HUES64 (cell line): ENCODE measurements at regions not wholly inside any gene's neighbourhood (a gene's known extent, or its start where the extent isn't known, plus 50 kb on each side); places are given as distances from the start of the nearest gene placed in this dataset.

Experiments used
- H3K27ac ChIP-seq: 2 replicates; pipeline ENCODE4 v1.7.0; 2013; ENCODE audit warnings: low read depth, low read length, inconsistent platforms
- H3K27me3 ChIP-seq: 2 replicates; pipeline ENCODE4 v1.6.1; 2013; ENCODE audit warnings: mild to moderate bottlenecking, low read length; ENCODE audit not compliant: insufficient read depth
- H3K36me3 ChIP-seq: 2 replicates; pipeline ENCODE4 v1.6.1; 2013; ENCODE audit warnings: mild to moderate bottlenecking, low read length; ENCODE audit not compliant: insufficient read depth
- H3K4me1 ChIP-seq: 2 replicates; pipeline ENCODE4 v1.6.1; 2013; ENCODE audit warnings: mild to moderate bottlenecking, low read length, moderate library complexity; ENCODE audit not compliant: insufficient read depth
- H3K4me3 ChIP-seq: 2 replicates; pipeline ENCODE4 v1.5.1; 2013; ENCODE audit warnings: mild to moderate bottlenecking, low read length, moderate library complexity
- H3K9ac ChIP-seq: 2 replicates; pipeline ENCODE4 v1.6.1; 2013; ENCODE audit warnings: mild to moderate bottlenecking, low read depth, low read length
- H3K9me3 ChIP-seq: 2 replicates; pipeline ENCODE4 v1.6.1; 2013; ENCODE audit warnings: low read depth, low read length; ENCODE audit not compliant: insufficient read depth
- WGBS: fragments of 150-250, 120-280 bp; methylation state at CpG from one replicate; pipeline ENCODE4 v1.1.7; 2013; ENCODE audit warnings: missing lambda C conversion rate; 5-methylcytosine and 5-hydroxymethylcytosine counted together

- H3K27ac ChIP-seq: no peak overlapping the region
- H3K4me3 ChIP-seq: no peak overlapping the region
- H3K9ac ChIP-seq: no peak overlapping the region
- no peaks in the 10 kb centered on the region for H3K27me3 ChIP-seq
- WGBS: 94% methylated on average over 7 of the region's 7 CpGs
- H3K9me3 ChIP-seq: no peaks in the 10 kb centered on the region
- H3K4me1 ChIP-seq: no peaks in the 10 kb centered on the region
- H3K36me3 ChIP-seq: no peaks in the 10 kb centered on the region
These were observed 230.2 kb upstream of the FOXQ1 start for GRCh38 chr6:1081551-1082284.

GRCh38 chr6:1080453-1081337 lies 231.2 kb upstream of the FOXQ1 start:
- Histone ChIP-seq H3K36me3 (no peaks in the 10 kb centered on the region), H3K9me3 (no peaks in the 10 kb centered on the region), H3K27ac (no peak overlapping the region), H3K4me1 (no peaks in the 10 kb centered on the region), H3K4me3 (no peak overlapping the region), H3K27me3 (no peaks in the 10 kb centered on the region), H3K9ac (no peak overlapping the region)
- 96% methylated on average over 34 of the region's 34 CpGs for WGBS

DNA sequence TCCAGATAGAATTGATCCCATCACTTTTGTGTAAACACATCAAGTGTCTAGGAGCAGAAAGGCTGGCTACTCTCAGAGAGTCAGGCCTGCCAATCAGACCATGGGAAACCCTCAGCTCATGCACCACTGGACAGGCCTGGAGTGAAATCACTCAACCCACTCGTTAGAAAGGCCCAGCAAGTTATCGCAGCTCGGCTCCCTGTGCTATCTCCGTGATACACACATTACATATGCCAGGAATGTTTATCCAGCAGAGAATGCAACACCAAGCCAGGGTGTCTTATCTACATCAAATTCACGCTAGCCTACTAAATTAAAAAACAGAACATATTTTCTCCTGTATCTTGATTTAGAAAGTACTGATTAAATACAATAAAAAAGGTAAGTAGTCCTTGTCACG lies 232.4 kb upstream of the FOXQ1 start:
- WGBS: 94% methylated on average over 5 of the region's 6 CpGs
- no peaks in the 10 kb centered on the region for H3K27me3 ChIP-seq
- H3K9ac ChIP-seq: no peak overlapping the region
- H3K9me3 ChIP-seq: no peaks in the 10 kb centered on the region
- no peaks in the 10 kb centered on the region for H3K4me1 ChIP-seq
- H3K27ac ChIP-seq: no peak overlapping the region
- no peak overlapping the region for H3K4me3 ChIP-seq
- H3K36me3 ChIP-seq: no peaks in the 10 kb centered on the region

DNA sequence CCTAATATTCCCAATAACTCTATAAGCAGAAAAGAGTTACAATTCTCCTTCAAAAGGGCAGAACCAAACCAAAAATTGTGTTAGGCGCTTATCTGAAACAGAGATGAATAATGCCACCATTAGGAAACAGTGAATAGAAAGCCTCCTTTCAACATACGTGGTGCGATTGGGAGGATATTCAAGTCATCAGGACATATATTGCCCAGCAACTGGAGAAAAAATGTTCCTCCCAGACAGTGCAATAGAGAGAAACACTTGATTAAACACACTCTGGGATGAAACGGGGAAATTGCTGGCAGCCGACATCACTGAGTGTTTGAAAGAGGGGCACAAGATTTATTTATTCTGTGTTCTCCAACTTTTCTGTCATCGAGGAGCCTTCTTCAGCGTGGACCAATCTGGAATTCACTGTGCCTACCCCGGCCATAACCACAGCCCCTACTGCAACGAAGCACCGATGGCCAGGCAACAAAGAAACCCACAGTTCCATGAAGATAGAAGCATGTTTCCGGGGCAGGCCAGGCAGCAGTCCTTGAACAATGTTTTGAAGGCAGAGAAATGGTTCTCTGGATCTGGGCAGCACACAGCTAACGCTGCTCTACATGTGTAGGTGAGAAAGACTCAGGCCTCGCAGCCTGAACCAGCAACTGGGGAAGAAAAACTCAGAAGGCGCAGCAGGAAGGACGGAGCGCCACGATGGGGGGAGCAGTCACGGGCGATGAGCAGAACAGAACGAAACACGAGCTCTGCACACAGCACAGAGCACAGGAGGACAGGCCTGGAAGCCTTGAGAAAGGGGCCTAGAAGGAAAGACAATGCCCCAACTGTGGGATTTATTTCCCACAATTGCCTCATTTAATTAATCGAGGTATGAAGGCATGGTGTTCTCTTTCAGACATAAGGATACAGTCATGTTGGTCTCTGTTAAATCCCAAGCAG lies 234.2 kb upstream of the FOXQ1 start:
- WGBS: 93% methylated on average over 22 of the region's 22 CpGs
- Histone ChIP-seq H3K9ac (no peak overlapping the region), H3K27me3 (no peaks in the 10 kb centered on the region)

GRCh38 chr6:1076531-1077459 lies 235.1 kb upstream of the FOXQ1 start:
- Histone ChIP-seq H3K9ac (no peak overlapping the region), H3K36me3 (no peaks in the 10 kb centered on the region), H3K27ac (no peak overlapping the region), H3K4me3 (no peak overlapping the region), H3K9me3 (no peaks in the 10 kb centered on the region), H3K4me1 (no peaks in the 10 kb centered on the region), H3K27me3 (no peaks in the 10 kb centered on the region)
- WGBS: 86% methylated on average over 17 of the region's 17 CpGs

More for the DNA sequence above, 234.2 kb upstream of the FOXQ1 start:
- Histone ChIP-seq H3K36me3 (no peaks in the 10 kb centered on the region), H3K4me3 (no peak overlapping the region), H3K4me1 (no peaks in the 10 kb centered on the region), H3K27ac (no peak overlapping the region), H3K9me3 (no peaks in the 10 kb centered on the region)

DNA sequence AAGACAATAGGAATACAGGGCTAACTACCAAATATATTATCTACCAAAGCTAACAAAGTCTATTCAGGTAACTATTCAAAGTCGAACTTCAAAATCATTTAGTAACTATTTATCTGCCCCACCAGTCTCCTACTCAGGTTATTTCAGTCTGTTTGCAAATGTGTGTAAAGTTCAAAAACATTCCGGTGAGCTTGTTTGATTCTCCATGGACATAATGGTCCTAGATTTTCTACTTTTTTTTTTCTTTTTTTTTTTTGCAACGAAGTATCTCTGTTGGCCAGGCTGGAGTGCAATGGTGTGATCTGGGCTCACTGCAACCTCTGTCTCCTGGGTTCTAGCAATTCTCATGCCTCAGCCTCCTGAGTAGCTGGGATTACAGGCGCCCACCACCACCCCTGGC lies 236.0 kb upstream of the FOXQ1 start:
- Histone ChIP-seq H3K36me3 (no peaks in the 10 kb centered on the region), H3K9me3 (no peaks in the 10 kb centered on the region), H3K9ac (no peak overlapping the region), H3K27ac (no peak overlapping the region), H3K27me3 (no peaks in the 10 kb centered on the region), H3K4me3 (no peak overlapping the region), H3K4me1 (no peaks in the 10 kb centered on the region)
- 100% methylated on average over 4 of the region's 4 CpGs for WGBS

GRCh38 chr6:1075444-1075843 lies 236.5 kb upstream of the FOXQ1 start:
- Histone ChIP-seq H3K9me3 (no peaks in the 10 kb centered on the region), H3K27ac (no peak overlapping the region), H3K9ac (no peak overlapping the region), H3K27me3 (no peaks in the 10 kb centered on the region), H3K4me1 (no peaks in the 10 kb centered on the region), H3K4me3 (no peak overlapping the region), H3K36me3 (no peaks in the 10 kb centered on the region)
- WGBS: 91% methylated on average over 4 of the region's 4 CpGs

- WGBS: 92% methylated on average over 12 of the region's 12 CpGs
- H3K36me3 ChIP-seq: no peaks in the 10 kb centered on the region
- H3K27ac ChIP-seq: no peak overlapping the region
- H3K9me3 ChIP-seq: no peaks in the 10 kb centered on the region
- H3K9ac ChIP-seq: no peak overlapping the region
- H3K4me3 ChIP-seq: no peak overlapping the region
- H3K27me3 ChIP-seq: no peaks in the 10 kb centered on the region
- no peaks in the 10 kb centered on the region for H3K4me1 ChIP-seq
These were observed 241.8 kb upstream of the FOXQ1 start for GRCh38 chr6:1070085-1070521.

DNA sequence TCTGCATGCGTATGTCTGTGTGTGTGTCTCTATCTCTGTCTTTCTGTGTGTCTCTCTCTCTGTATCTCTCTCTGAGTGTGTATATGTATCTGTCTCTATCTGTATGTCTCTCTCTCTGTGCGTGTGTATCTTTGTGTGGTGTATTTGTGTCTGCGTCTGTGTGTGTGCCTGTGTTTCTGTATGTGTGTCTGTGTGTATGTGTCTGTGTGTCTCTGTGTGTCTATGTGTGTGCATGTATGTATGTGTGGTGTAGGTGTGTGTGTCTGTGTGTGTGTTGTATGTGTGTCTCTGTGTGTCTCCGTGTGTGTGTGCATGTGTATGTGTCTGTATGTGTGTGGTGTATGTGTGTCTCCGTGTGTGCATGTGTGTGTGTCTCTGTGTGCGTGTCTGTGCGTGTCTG lies 243.0 kb upstream of the FOXQ1 start:
- Histone ChIP-seq H3K4me3 (no peak overlapping the region), H3K4me1 (no peaks in the 10 kb centered on the region), H3K9me3 (no peaks in the 10 kb centered on the region), H3K36me3 (no peaks in the 10 kb centered on the region), H3K27me3 (no peaks in the 10 kb centered on the region), H3K27ac (no peak overlapping the region), H3K9ac (no peak overlapping the region)
- 91% methylated on average over 6 of the region's 7 CpGs for WGBS

- Histone ChIP-seq H3K27me3 (no peaks in the 10 kb centered on the region), H3K4me1 (no peaks in the 10 kb centered on the region), H3K4me3 (no peak overlapping the region), H3K9ac (no peak overlapping the region), H3K36me3 (no peaks in the 10 kb centered on the region), H3K27ac (no peak overlapping the region), H3K9me3 (no peaks in the 10 kb centered on the region)
- WGBS: 93% methylated on average over 6 of the region's 7 CpGs
These were observed 243.8 kb upstream of the FOXQ1 start for GRCh38 chr6:1068068-1068467.
